GM04504 (cell line): ENCODE measurements at regions not wholly inside any gene's neighbourhood (a gene's known extent, or its start where the extent isn't known, plus 50 kb on each side); places are given as distances from the start of the nearest gene placed in this dataset.

ENCODE experiments used
- DNase-seq: peaks from one replicate; pipeline ENCODE4 v3.0.0-alpha.2; 2012; ENCODE audit warnings: low read depth

GRCh38 chr14:100638211-100638855 is 51.1 kb upstream of the BEGAIN start:
- DNase-seq = no peak

GRCh38 chr14:100639280-100639679 is 52.1 kb upstream of the BEGAIN start:
- DNase-seq = no peak

- DNase-seq = no peak
Observed at GRCh38 chr14:100640471-100641273, 53.5 kb upstream of the BEGAIN start.

GRCh38 chr14:100641274-100641860 is 54.1 kb upstream of the BEGAIN start:
- DNase-seq = no peak

GRCh38 chr14:100643426-100643825 is 56.2 kb upstream of the BEGAIN start:
- DNase-seq = no peak

GRCh38 chr14:100644383-100644782 is 57.2 kb upstream of the BEGAIN start:
- no peak for DNase-seq

GRCh38 chr14:100644784-100645183 is 57.6 kb upstream of the BEGAIN start:
- DNase-seq = no peak

- DNase-seq = peak; percentile 43
Observed at GRCh38 chr14:100645196-100645981, 58.2 kb upstream of the BEGAIN start.

GRCh38 chr14:100645982-100646314 is 58.7 kb upstream of the BEGAIN start:
- DNase-seq = no peak

- DNase-seq = no peak
Observed at GRCh38 chr14:100648474-100649172, 61.4 kb upstream of the BEGAIN start.

GRCh38 chr14:100649173-100649519 is 61.9 kb upstream of the BEGAIN start:
- peak; percentile 26 for DNase-seq

GRCh38 chr14:100651999-100652508 is 64.8 kb upstream of the BEGAIN start:
- no peak for DNase-seq

- DNase-seq = no peak
Observed at GRCh38 chr14:100652744-100653143, 65.5 kb upstream of the BEGAIN start.

- no peak for DNase-seq
Observed at GRCh38 chr14:100653409-100653808, 66.2 kb upstream of the BEGAIN start.

- DNase-seq = no peak
Observed at GRCh38 chr14:100654025-100654813, 67.0 kb upstream of the BEGAIN start.

GRCh38 chr14:100654814-100655740 is 67.9 kb upstream of the BEGAIN start:
- no peak for DNase-seq

- DNase-seq = no peak
Observed at GRCh38 chr14:100655741-100656085, 68.5 kb upstream of the BEGAIN start.

GRCh38 chr14:100656996-100657395 is 69.7 kb upstream of the DLK1 start:
- DNase-seq = no peak

- no peak for DNase-seq
Observed at GRCh38 chr14:100657780-100658179, 68.9 kb upstream of the DLK1 start.
